Neutrophil (primary cell): ENCODE measurements at regions not wholly inside any gene's neighbourhood (a gene's known extent, or its start where the extent isn't known, plus 50 kb on each side); places are given as distances from the start of the nearest gene placed in this dataset.

Experiments
- H3K27ac ChIP-seq: fragments of 200-600 bp; sonication (generic); 2 replicates; pipeline ENCODE4 v1.5.1; 2016; ENCODE audit warnings: mild to moderate bottlenecking, moderate library complexity
- H3K27me3 ChIP-seq: fragments of 200-600 bp; sonication (generic); 2 replicates; pipeline ENCODE4 v1.6.0; 2016; ENCODE audit warnings: mild to moderate bottlenecking
- H3K36me3 ChIP-seq: fragments of 200-600 bp; sonication (generic); 2 replicates; pipeline ENCODE4 v1.5.1; 2017
- H3K4me1 ChIP-seq, 2 experiments: fragments of 200-600 bp in 1 of 2; sonication (generic) in 1 of 2; 1 replicate in 1 of 2; 2 replicates in 1 of 2; pipeline versions ENCODE4 v1.5.1 to v1.6.1; 2013 to 2016; ENCODE audit warnings: low read depth in 1 of 2, low read length in 1 of 2, mild to moderate bottlenecking in 1 of 2, moderate library complexity in 1 of 2; ENCODE audit not compliant: control insufficient read depth in 1 of 2, insufficient read depth in 1 of 2
- H3K4me3 ChIP-seq, 2 experiments: fragments of 200-600 bp in 1 of 2; sonication (generic) in 1 of 2; 1 replicate in 1 of 2; 2 replicates in 1 of 2; pipeline ENCODE4 v1.5.1; 2013 to 2016; ENCODE audit warnings: low read depth in 1 of 2, low read length in 1 of 2, mild to moderate bottlenecking in 1 of 2, moderate library complexity in 1 of 2
- H3K9me3 ChIP-seq: fragments of 200-600 bp; sonication (generic); 2 replicates; pipeline ENCODE4 v1.5.1; 2016
- CTCF ChIP-seq: fragments of 200-600 bp; sonication (generic); IDR thresholded peaks from 2 replicates; pipeline ENCODE4 v1.5.1; 2016; ENCODE audit warnings: antibody characterized with exemption

- no peak for TF ChIP-seq CTCF
- Histone ChIP-seq H3K27ac (no peak overlapping the region), H3K27me3 (no peaks in the 10 kb centered on the region), H3K9me3 (no peaks in the 10 kb centered on the region), H3K36me3 (no peaks in the 10 kb centered on the region), H3K4me3 (no peak overlapping the region), H3K4me1 (no peaks in the 10 kb centered on the region)
Observed at GRCh38 chr14:49493557-49493956, 92.6 kb downstream of the RPS29 start.

- no peak for TF ChIP-seq CTCF
- no peaks in the 10 kb centered on the region for H3K27me3 ChIP-seq
- no peaks in the 10 kb centered on the region for H3K36me3 ChIP-seq
- no peaks in the 10 kb centered on the region for H3K9me3 ChIP-seq
- no peak overlapping the region for H3K27ac ChIP-seq
- H3K4me1 ChIP-seq, result no peaks in the 10 kb centered on the region
- no peak overlapping the region for H3K4me3 ChIP-seq
Observed at GRCh38 chr14:49492151-49492550, 94.0 kb downstream of the RPS29 start.

- Histone ChIP-seq H3K9me3 (no peaks in the 10 kb centered on the region), H3K36me3 (no peaks in the 10 kb centered on the region), H3K4me3 (no peak overlapping the region), H3K4me1 (no peaks in the 10 kb centered on the region), H3K27me3 (no peaks in the 10 kb centered on the region), H3K27ac (no peak overlapping the region)
- TF ChIP-seq CTCF, result no peak
Observed at GRCh38 chr14:49489341-49489740, 96.8 kb downstream of the RPS29 start.

- H3K36me3 ChIP-seq, result no peaks in the 10 kb centered on the region
- no peaks in the 10 kb centered on the region for H3K4me1 ChIP-seq
- H3K4me3 ChIP-seq, result no peak overlapping the region
- no peak for TF ChIP-seq CTCF
- no peak overlapping the region for H3K27ac ChIP-seq
- H3K27me3 ChIP-seq, result no peaks in the 10 kb centered on the region
- H3K9me3 ChIP-seq, result no peaks in the 10 kb centered on the region
Observed at GRCh38 chr14:49487238-49487637, 98.9 kb downstream of the RPS29 start.

GRCh38 chr14:49485290-49485689 lies 100.9 kb downstream of the RPS29 start:
- Histone ChIP-seq H3K27ac (no peak overlapping the region), H3K9me3 (no peaks in the 10 kb centered on the region), H3K27me3 (no peaks in the 10 kb centered on the region), H3K36me3 (no peaks in the 10 kb centered on the region), H3K4me1 (no peaks in the 10 kb centered on the region), H3K4me3 (no peak overlapping the region)
- TF ChIP-seq CTCF, result no peak

GRCh38 chr14:49484180-49484579 lies 102.0 kb downstream of the RPS29 start:
- H3K27me3 ChIP-seq, result no peaks in the 10 kb centered on the region
- H3K4me1 ChIP-seq, result no peaks in the 10 kb centered on the region
- H3K9me3 ChIP-seq, result no peaks in the 10 kb centered on the region
- no peaks in the 10 kb centered on the region for H3K36me3 ChIP-seq
- no peak for TF ChIP-seq CTCF
- H3K27ac ChIP-seq, result no peak overlapping the region
- no peak overlapping the region for H3K4me3 ChIP-seq
